ENCODE measurements at regions not wholly inside any gene's neighbourhood (a gene's known extent, or its start where the extent isn't known, plus 50 kb on each side); places are given as distances from the start of the nearest gene placed in this dataset.
"Not testable (repeated sequence)": the region's sequence is repeated elsewhere in the genome, so short reads cannot be mapped to it uniquely, and the experiment has no call there.

GRCh38 chr6:48401016-48401415 lies 290.0 kb upstream of the PTCHD4 start:
- no peak for DNase-seq (ENCODE audit: low read depth)

GRCh38 chr6:48397887-48398286 lies 286.9 kb upstream of the PTCHD4 start:
- no peak for DNase-seq (ENCODE audit: low read depth)

- no peak for DNase-seq (ENCODE audit: low read depth)
Observed at GRCh38 chr6:48389146-48390043, 278.4 kb upstream of the PTCHD4 start.

- no peak for DNase-seq (ENCODE audit: low read depth)
Observed at GRCh38 chr6:48388044-48388443, 277.0 kb upstream of the PTCHD4 start.

GRCh38 chr6:48378884-48379407 lies 267.9 kb upstream of the PTCHD4 start:
- DNase-seq (ENCODE audit: low read depth), result no peak

GRCh38 chr6:48377115-48377514 lies 266.1 kb upstream of the PTCHD4 start:
- no peak for DNase-seq (ENCODE audit: low read depth)

GRCh38 chr6:48371226-48371625 lies 260.2 kb upstream of the PTCHD4 start:
- DNase-seq (ENCODE audit: low read depth), result not testable (repeated sequence)

- no peak for DNase-seq (ENCODE audit: low read depth)
Observed at GRCh38 chr6:48369100-48369499, 258.1 kb upstream of the PTCHD4 start.

GRCh38 chr6:48325701-48326100 lies 214.7 kb upstream of the PTCHD4 start:
- DNase-seq (ENCODE audit: low read depth), result no peak

- no peak for DNase-seq (ENCODE audit: low read depth)
Observed at GRCh38 chr6:48318670-48319069, 207.7 kb upstream of the PTCHD4 start.

- DNase-seq (ENCODE audit: low read depth), result no peak
Observed at GRCh38 chr6:48315915-48316314, 204.9 kb upstream of the PTCHD4 start.

- DNase-seq (ENCODE audit: low read depth), result no peak
Observed at GRCh38 chr6:48315051-48315719, 204.2 kb upstream of the PTCHD4 start.

- DNase-seq (ENCODE audit: low read depth), result no peak
Observed at GRCh38 chr6:48311301-48311700, 200.3 kb upstream of the PTCHD4 start.

GRCh38 chr6:48307573-48307972 lies 196.6 kb upstream of the PTCHD4 start:
- DNase-seq (ENCODE audit: low read depth), result no peak

- DNase-seq (ENCODE audit: low read depth), result no peak
Observed at GRCh38 chr6:48290595-48290994, 179.6 kb upstream of the PTCHD4 start.

- DNase-seq (ENCODE audit: low read depth), result no peak
Observed at GRCh38 chr6:48289841-48290240, 178.8 kb upstream of the PTCHD4 start.

GRCh38 chr6:48281217-48281616 lies 170.2 kb upstream of the PTCHD4 start:
- DNase-seq (ENCODE audit: low read depth), result no peak

- no peak for DNase-seq (ENCODE audit: low read depth)
Observed at GRCh38 chr6:48280035-48280620, 169.1 kb upstream of the PTCHD4 start.

- DNase-seq (ENCODE audit: low read depth), result no peak
Observed at GRCh38 chr6:48278261-48278660, 167.3 kb upstream of the PTCHD4 start.

- DNase-seq (ENCODE audit: low read depth), result no peak
Observed at GRCh38 chr6:48272518-48272917, 161.5 kb upstream of the PTCHD4 start.

GRCh38 chr6:48255094-48255493 lies 144.1 kb upstream of the PTCHD4 start:
- no peak for DNase-seq (ENCODE audit: low read depth)

GRCh38 chr6:48249071-48249470 lies 138.1 kb upstream of the PTCHD4 start:
- DNase-seq (ENCODE audit: low read depth), result no peak

- DNase-seq (ENCODE audit: low read depth), result no peak
Observed at GRCh38 chr6:48243071-48243470, 132.1 kb upstream of the PTCHD4 start.

All from fibroblast of the conjunctiva (primary cell).